PC-3 (cell line): ENCODE measurements at regions not wholly inside any gene's neighbourhood (a gene's known extent, or its start where the extent isn't known, plus 50 kb on each side); places are given as distances from the start of the nearest gene placed in this dataset.

ENCODE experiments used
- ATAC-seq: fragments of 200-7000 bp; cut with Tn5 transposase; 2 replicates; pipeline ENCODE4 v1.9.1; 2020; ENCODE audit warnings: mild to moderate bottlenecking, moderate library complexity
- BruUV-seq: library from RNA; stranded (reverse); fragments of 400-500 nt; replicated peaks from 2 replicates; lab custom pipeline; 2021; lab: Mats Ljungman, UMichigan
- CTCF ChIA-PET: fragments of 300-600 bp; sonication (Branson Sonifier 250); formaldehyde crosslinking; loops from one replicate; lab custom pipeline; 2022; ENCODE audit warnings: antibody characterized with exemption; lab: Charles Lee
- POLR2A ChIA-PET: fragments of 300-600 bp; sonication (Branson Sonifier 250); formaldehyde crosslinking; loops from one replicate; lab custom pipeline; 2022; ENCODE audit warnings: antibody characterized with exemption; ENCODE audit not compliant: unreplicated experiment; lab: Charles Lee
- DNase-seq: peaks from one replicate; pipeline ENCODE4 v3.0.0-alpha.2; 2015
- H2AFZ ChIP-seq: fragments of 300-600 bp; sonication (generic); 2 replicates; pipeline ENCODE4 v1.6.0; 2016; ENCODE audit warnings: antibody characterized with exemption, low read length
- H3F3A ChIP-seq: fragments of 300-600 bp; sonication (generic); one replicate; pipeline ENCODE4 v1.6.0; 2017; ENCODE audit warnings: antibody characterized with exemption, low read length, control low read depth, mild to moderate bottlenecking; ENCODE audit not compliant: unreplicated experiment
- H3K27ac ChIP-seq: fragments of 300-600 bp; sonication (generic); 2 replicates; pipeline ENCODE4 v1.5.1; 2016; ENCODE audit warnings: mild to moderate bottlenecking, low read length
- H3K27me3 ChIP-seq: fragments of 300-600 bp; sonication (generic); 2 replicates; pipeline ENCODE4 v1.6.1; 2016; ENCODE audit warnings: low read length, mixed read lengths
- H3K36me3 ChIP-seq: fragments of 300-600 bp; sonication (generic); 2 replicates; pipeline ENCODE4 v1.6.1; 2016; ENCODE audit warnings: low read depth, mixed run types, low read length, mixed read lengths
- H3K4me1 ChIP-seq: fragments of 300-600 bp; sonication (generic); 2 replicates; pipeline ENCODE4 v1.5.1; 2016; ENCODE audit warnings: low read length; ENCODE audit not compliant: insufficient read depth
- H3K4me2 ChIP-seq: fragments of 300-600 bp; sonication (generic); 2 replicates; pipeline ENCODE4 v1.6.0; 2016; ENCODE audit warnings: low read length
- H3K4me3 ChIP-seq: fragments of 300-600 bp; sonication (generic); 2 replicates; pipeline ENCODE4 v1.5.1; 2016; ENCODE audit warnings: mild to moderate bottlenecking, low read length, mixed read lengths
- H3K79me2 ChIP-seq: fragments of 300-600 bp; sonication (generic); 2 replicates; pipeline ENCODE4 v1.6.1; 2017; ENCODE audit warnings: low read length, mixed read lengths
- H3K9ac ChIP-seq: fragments of 300-600 bp; sonication (generic); 2 replicates; pipeline ENCODE4 v1.6.0; 2016; ENCODE audit warnings: mild to moderate bottlenecking, low read length
- H3K9me2 ChIP-seq: fragments of 300-600 bp; sonication (generic); replicated peaks from 2 replicates; pipeline ENCODE4 v1.6.1; 2016; ENCODE audit warnings: mixed run types, low read length, mixed read lengths
- H3K9me3 ChIP-seq: fragments of 300-600 bp; sonication (generic); 2 replicates; pipeline ENCODE4 v1.6.1; 2016; ENCODE audit warnings: low read length, mixed read lengths
- H4K20me1 ChIP-seq: fragments of 300-600 bp; sonication (generic); 2 replicates; pipeline ENCODE4 v1.6.1; 2016; ENCODE audit warnings: low read length, mixed read lengths
- EZH2 ChIP-seq: fragments of 300-600 bp; sonication (generic); IDR thresholded peaks from one replicate; pipeline ENCODE4 v1.6.1; 2017; ENCODE audit warnings: antibody characterized with exemption, mild to moderate bottlenecking, low read length; ENCODE audit not compliant: unreplicated experiment
- EZH2phosphoT487 ChIP-seq: fragments of 300-600 bp; sonication (generic); IDR thresholded peaks from 2 replicates; pipeline ENCODE4 v1.6.1; 2018; ENCODE audit warnings: mild to moderate bottlenecking, antibody characterized with exemption, low read length, borderline replicate concordance
- intact Hi-C: fragments of 100-400 bp; cut with micrococcal nuclease; formaldehyde crosslinking; loops from 2 replicates; pipeline ENCODE4 v1.9.0; 2023
- TF ChIP-seq, protein P1 (sequence below): fragments of 300-600 bp; sonication (generic); conservative IDR thresholded peaks from 2 replicates; pipeline ENCODE4 v1.5.1; 2017; ENCODE audit warnings: antibody characterized with exemption, low read depth, mild to moderate bottlenecking, low read length

DNA sequence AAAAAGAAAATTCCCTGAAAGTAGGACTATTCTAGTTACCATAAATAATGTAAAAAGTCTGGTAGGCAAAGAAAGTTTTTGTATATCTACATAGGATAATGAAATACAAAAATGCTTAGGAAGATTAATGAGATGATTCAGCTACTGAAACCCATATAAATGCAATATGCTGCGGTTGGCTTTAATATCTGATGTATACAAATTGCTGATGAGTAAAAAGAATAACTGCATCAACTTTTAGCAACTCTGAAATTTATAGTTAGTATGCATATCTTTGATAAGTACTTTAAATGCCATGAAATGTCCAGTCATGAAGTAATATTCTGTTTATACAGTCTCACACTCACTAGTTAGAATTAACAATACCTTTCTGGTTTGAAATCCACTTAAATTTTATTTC lies 404.8 kb downstream of the TLL1 start:
- no peak overlapping the region for H2AFZ ChIP-seq
- H3K27me3 ChIP-seq: no peaks in the 10 kb centered on the region
- peaks cover 36% of the 10 kb centered on the region for H3K4me1 ChIP-seq
- BruUV-seq: no TSS peak
- DNase-seq (peak; percentile 28), ATAC-seq (no peak; the same call in 1 of the 2 replicates)
- peak overlapping the region; percentile 33 for H3K27ac ChIP-seq
- CTCF ChIA-PET: no interaction called here
- H3K9ac ChIP-seq: no peak overlapping the region
- no peaks in the 10 kb centered on the region for H4K20me1 ChIP-seq
- no peaks in the 10 kb centered on the region for H3K36me3 ChIP-seq
- H3K9me2 ChIP-seq: no peaks in the 10 kb centered on the region
- 0 out of 2 replicates have a peak overlapping the region, but pooled peaks have one; percentile 15 for H3K4me2 ChIP-seq
- POLR2A ChIA-PET: no interaction called here
- no peak overlapping the region for H3K4me3 ChIP-seq
- peaks cover 6% of the 10 kb centered on the region for H3F3A ChIP-seq
- TF ChIP-seq EZH2phosphoT487 (no peak), EZH2 (no peak)
- intact Hi-C loops: loop anchor here (5.0 kb wide), 1 partner anchor 124 kb away; no protein-coding TSS in a partner anchor
- H3K79me2 ChIP-seq: no peaks in the 10 kb centered on the region
- no peaks in the 10 kb centered on the region for H3K9me3 ChIP-seq

GRCh38 chr4:166279261-166279660 lies 406.2 kb downstream of the TLL1 start:
- peaks cover 42% of the 10 kb centered on the region for H3K4me1 ChIP-seq
- intact Hi-C loops: loop anchor here (5.0 kb wide), 1 partner anchor 123 kb away; no protein-coding TSS in a partner anchor
- CTCF ChIA-PET: no interaction called here
- H2AFZ ChIP-seq: no peak overlapping the region
- no TSS peak for BruUV-seq
- H3K27ac ChIP-seq: no peak overlapping the region
- DNase-seq: no peak
- H3K4me2 ChIP-seq: no peak overlapping the region
- H3K36me3 ChIP-seq: no peaks in the 10 kb centered on the region
- no peak for ATAC-seq
- TF ChIP-seq EZH2phosphoT487 (no peak), EZH2 (no peak)
- TF ChIP-seq, protein P1, sequence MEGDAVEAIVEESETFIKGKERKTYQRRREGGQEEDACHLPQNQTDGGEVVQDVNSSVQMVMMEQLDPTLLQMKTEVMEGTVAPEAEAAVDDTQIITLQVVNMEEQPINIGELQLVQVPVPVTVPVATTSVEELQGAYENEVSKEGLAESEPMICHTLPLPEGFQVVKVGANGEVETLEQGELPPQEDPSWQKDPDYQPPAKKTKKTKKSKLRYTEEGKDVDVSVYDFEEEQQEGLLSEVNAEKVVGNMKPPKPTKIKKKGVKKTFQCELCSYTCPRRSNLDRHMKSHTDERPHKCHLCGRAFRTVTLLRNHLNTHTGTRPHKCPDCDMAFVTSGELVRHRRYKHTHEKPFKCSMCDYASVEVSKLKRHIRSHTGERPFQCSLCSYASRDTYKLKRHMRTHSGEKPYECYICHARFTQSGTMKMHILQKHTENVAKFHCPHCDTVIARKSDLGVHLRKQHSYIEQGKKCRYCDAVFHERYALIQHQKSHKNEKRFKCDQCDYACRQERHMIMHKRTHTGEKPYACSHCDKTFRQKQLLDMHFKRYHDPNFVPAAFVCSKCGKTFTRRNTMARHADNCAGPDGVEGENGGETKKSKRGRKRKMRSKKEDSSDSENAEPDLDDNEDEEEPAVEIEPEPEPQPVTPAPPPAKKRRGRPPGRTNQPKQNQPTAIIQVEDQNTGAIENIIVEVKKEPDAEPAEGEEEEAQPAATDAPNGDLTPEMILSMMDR: no peak
- H3K9ac ChIP-seq: no peak overlapping the region
- no peaks in the 10 kb centered on the region for H4K20me1 ChIP-seq
- no peaks in the 10 kb centered on the region for H3K79me2 ChIP-seq
- no peak overlapping the region for H3K4me3 ChIP-seq
- H3K27me3 ChIP-seq: no peaks in the 10 kb centered on the region
- no peaks in the 10 kb centered on the region for H3K9me3 ChIP-seq
- no peaks in the 10 kb centered on the region for H3K9me2 ChIP-seq
- peaks cover 8% of the 10 kb centered on the region for H3F3A ChIP-seq
- POLR2A ChIA-PET: no interaction called here

DNA sequence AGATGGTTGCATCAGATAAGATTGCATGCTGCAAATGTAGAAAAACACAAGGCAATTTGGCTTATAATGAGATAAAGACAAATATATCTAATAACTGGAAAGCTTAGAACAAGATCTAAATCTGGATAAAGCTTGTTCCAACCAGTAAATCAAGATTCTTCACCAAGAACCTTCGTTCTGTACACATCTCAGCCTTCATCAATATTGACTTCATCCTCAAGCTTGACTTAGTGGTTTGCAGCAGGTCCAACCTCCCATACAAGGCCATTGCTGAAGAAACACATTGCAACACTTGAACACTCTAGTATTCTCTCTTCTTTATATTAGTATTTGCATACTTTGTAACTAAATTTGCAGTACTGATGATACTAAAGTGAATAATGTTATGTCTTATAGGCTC lies 407.6 kb downstream of the TLL1 start:
- no peaks in the 10 kb centered on the region for H3K27me3 ChIP-seq
- CTCF ChIA-PET: no interaction called here
- H3K27ac ChIP-seq: no peak overlapping the region
- POLR2A ChIA-PET: no interaction called here
- no peak overlapping the region for H2AFZ ChIP-seq
- intact Hi-C loops: no loop called here
- peaks cover 42% of the 10 kb centered on the region for H3K4me1 ChIP-seq
- H3K4me2 ChIP-seq: no peak overlapping the region
- peaks cover 8% of the 10 kb centered on the region for H3F3A ChIP-seq
- no peaks in the 10 kb centered on the region for H3K9me2 ChIP-seq
- no peaks in the 10 kb centered on the region for H3K79me2 ChIP-seq
- H3K36me3 ChIP-seq: no peaks in the 10 kb centered on the region
- no peak overlapping the region for H3K9ac ChIP-seq
- H3K4me3 ChIP-seq: no peak overlapping the region
- no peak for TF ChIP-seq EZH2phosphoT487
- TF ChIP-seq, protein P1: no peak
- TF ChIP-seq EZH2: no peak
- ATAC-seq (no peak), DNase-seq (no peak)
- no TSS peak for BruUV-seq
- no peaks in the 10 kb centered on the region for H3K9me3 ChIP-seq
- no peaks in the 10 kb centered on the region for H4K20me1 ChIP-seq
